Mesendoderm (in vitro differentiated cells): ENCODE measurements at regions not wholly inside any gene's neighbourhood (a gene's known extent, or its start where the extent isn't known, plus 50 kb on each side); places are given as distances from the start of the nearest gene placed in this dataset.

ENCODE experiments used
- DNase-seq: peaks from one replicate; pipeline ENCODE4 v3.0.0; 2013
- H2AK5ac ChIP-seq: 2 replicates; pipeline ENCODE4 v1.6.1; 2013; ENCODE audit warnings: low read length, inconsistent platforms
- H2BK120ac ChIP-seq: 2 replicates; pipeline ENCODE4 v1.6.1; 2013; ENCODE audit warnings: low read depth, mild to moderate bottlenecking, low read length, moderate library complexity, mixed read lengths
- H2BK15ac ChIP-seq: replicated peaks from 2 replicates; pipeline ENCODE4 v1.6.1; 2013; ENCODE audit warnings: low read depth, mild to moderate bottlenecking, moderate library complexity
- H2BK5ac ChIP-seq: 2 replicates; pipeline ENCODE4 v1.6.1; 2013; ENCODE audit warnings: low read length, inconsistent platforms
- H3K18ac ChIP-seq: 2 replicates; pipeline ENCODE4 v1.6.1; 2013; ENCODE audit warnings: mild to moderate bottlenecking, low read length, mixed read lengths
- H3K23ac ChIP-seq: one replicate; pipeline ENCODE4 v1.6.1; 2013; ENCODE audit warnings: low read length
- H3K27ac ChIP-seq: 2 replicates; pipeline ENCODE4 v1.5.1; 2013; ENCODE audit warnings: low read depth, mild to moderate bottlenecking, inconsistent platforms, low read length, moderate library complexity
- H3K27me3 ChIP-seq: 2 replicates; pipeline ENCODE4 v1.6.1; 2013; ENCODE audit warnings: low read length, control low read depth, mild to moderate bottlenecking, inconsistent platforms; ENCODE audit not compliant: insufficient read depth, poor library complexity
- H3K36me3 ChIP-seq: 2 replicates; pipeline ENCODE4 v1.6.1; 2013; ENCODE audit warnings: low read length, inconsistent platforms; ENCODE audit not compliant: control insufficient read depth, insufficient read depth
- H3K4ac ChIP-seq: one replicate; pipeline ENCODE4 v1.6.1; 2013; ENCODE audit warnings: low read depth, mild to moderate bottlenecking, low read length, moderate library complexity
- H3K4me1 ChIP-seq: 2 replicates; pipeline ENCODE4 v1.6.1; 2013; ENCODE audit warnings: low read depth, low read length, inconsistent platforms; ENCODE audit not compliant: control insufficient read depth
- H3K4me2 ChIP-seq: 2 replicates; pipeline ENCODE4 v1.6.1; 2013; ENCODE audit warnings: low read length
- H3K4me3 ChIP-seq: 2 replicates; pipeline ENCODE4 v1.5.1; 2013; ENCODE audit warnings: mild to moderate bottlenecking, low read length
- H3K56ac ChIP-seq: one replicate; pipeline ENCODE4 v1.6.1; 2013; ENCODE audit warnings: low read length
- H3K79me1 ChIP-seq: 2 replicates; pipeline ENCODE4 v1.6.1; 2013; ENCODE audit warnings: low read length, inconsistent platforms
- H3K79me2 ChIP-seq: 2 replicates; pipeline ENCODE4 v1.6.1; 2013; ENCODE audit warnings: mild to moderate bottlenecking, low read length; ENCODE audit not compliant: control insufficient read depth, insufficient read depth
- H3K9ac ChIP-seq: 2 replicates; pipeline ENCODE4 v1.6.1; 2013; ENCODE audit warnings: low read length, inconsistent platforms
- H4K5ac ChIP-seq: one replicate; pipeline ENCODE4 v1.6.1; 2013; ENCODE audit warnings: low read length
- H4K8ac ChIP-seq: one replicate; pipeline ENCODE4 v1.6.1; 2013; ENCODE audit warnings: low read depth, mild to moderate bottlenecking, control low read depth, low read length, moderate library complexity
- WGBS: extraction: QIAGEN DNeasy Blood & Tissue Kit; methylation state at CpG from one replicate; pipeline ENCODE4 v1.1.7; 2013; ENCODE audit warnings: low lambda C conversion rate, missing lambda C conversion rate; ENCODE audit not compliant: insufficient coverage; ENCODE audit errors: extremely low coverage; 5-methylcytosine and 5-hydroxymethylcytosine counted together

GRCh38 chr7:116148626-116149025, 61.7 kb upstream of the TES start:
- Histone ChIP-seq H2BK120ac (no peak overlapping the region), H3K27me3 (no peaks in the 10 kb centered on the region), H4K5ac (no peak overlapping the region), H3K4ac (no peak overlapping the region), H3K4me1 (no peaks in the 10 kb centered on the region), H3K56ac (no peak overlapping the region), H3K4me2 (no peak overlapping the region), H3K27ac (no peak overlapping the region), H3K79me2 (no peaks in the 10 kb centered on the region), H3K79me1 (no peaks in the 10 kb centered on the region), H4K8ac (no peak overlapping the region), H3K9ac (no peak overlapping the region), H2BK5ac (no peak overlapping the region), H3K36me3 (no peaks in the 10 kb centered on the region), H3K4me3 (no peak overlapping the region), H3K18ac (no peak overlapping the region), H2BK15ac (no peak overlapping the region), H2AK5ac (no peak overlapping the region), H3K23ac (no peak overlapping the region)
- no CpG with 5 or more reads among the region's 8 CpGs for WGBS
- DNase-seq: peak; percentile 29

GRCh38 chr7:116150588-116150987, 59.8 kb upstream of the TES start:
- no peak overlapping the region for H3K4me2 ChIP-seq
- no peak overlapping the region for H2AK5ac ChIP-seq
- no peak overlapping the region for H4K5ac ChIP-seq
- H3K23ac ChIP-seq: no peak overlapping the region
- no peaks in the 10 kb centered on the region for H3K27me3 ChIP-seq
- H4K8ac ChIP-seq: no peak overlapping the region
- no peaks in the 10 kb centered on the region for H3K79me2 ChIP-seq
- H2BK5ac ChIP-seq: no peak overlapping the region
- no peaks in the 10 kb centered on the region for H3K4me1 ChIP-seq
- no peak overlapping the region for H3K18ac ChIP-seq
- no peak overlapping the region for H3K27ac ChIP-seq
- no peaks in the 10 kb centered on the region for H3K36me3 ChIP-seq
- WGBS: no CpG with 5 or more reads among the region's 1 CpG
- H2BK120ac ChIP-seq: no peak overlapping the region
- H3K9ac ChIP-seq: no peak overlapping the region
- H2BK15ac ChIP-seq: no peak overlapping the region
- H3K4ac ChIP-seq: no peak overlapping the region
- DNase-seq: no peak
- H3K4me3 ChIP-seq: no peak overlapping the region
- no peak overlapping the region for H3K56ac ChIP-seq
- H3K79me1 ChIP-seq: no peaks in the 10 kb centered on the region

GRCh38 chr7:116152276-116152675, 58.1 kb upstream of the TES start:
- no peak overlapping the region for H3K56ac ChIP-seq
- WGBS: no CpG with 5 or more reads among the region's 2 CpGs

DNA sequence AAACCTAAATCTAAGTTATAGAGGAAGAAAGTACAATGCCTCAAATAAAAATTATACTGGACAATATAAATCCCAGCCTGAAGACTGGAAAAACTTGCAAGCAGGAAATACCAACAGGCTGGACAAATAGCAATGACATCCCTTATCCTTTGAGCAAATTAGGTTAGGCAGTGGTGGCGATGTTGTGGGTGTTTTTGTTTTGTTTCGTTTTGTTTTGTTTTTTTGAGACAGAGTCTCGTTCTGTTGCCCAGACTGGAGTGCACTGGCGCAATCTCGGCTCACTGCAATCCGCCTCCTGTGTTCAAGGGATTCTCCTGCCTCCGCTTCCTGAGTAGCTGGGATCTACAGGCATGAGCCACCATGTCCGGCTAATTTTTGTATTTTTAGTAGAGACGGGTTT, 57.3 kb upstream of the TES start:
- no peak overlapping the region for H3K4ac ChIP-seq
- H3K56ac ChIP-seq: no peak overlapping the region
- no peak for DNase-seq
- no peak overlapping the region for H3K27ac ChIP-seq
- H4K8ac ChIP-seq: peak overlapping the region; percentile 28
- H3K27me3 ChIP-seq: no peaks in the 10 kb centered on the region
- no peaks in the 10 kb centered on the region for H3K4me1 ChIP-seq
- H3K18ac ChIP-seq: no peak overlapping the region
- no peak overlapping the region for H2BK120ac ChIP-seq
- H3K4me3 ChIP-seq: no peak overlapping the region
- no peak overlapping the region for H2BK15ac ChIP-seq
- no peaks in the 10 kb centered on the region for H3K79me2 ChIP-seq
- H2BK5ac ChIP-seq: no peak overlapping the region
- no peak overlapping the region for H4K5ac ChIP-seq
- no peak overlapping the region for H2AK5ac ChIP-seq
- H3K9ac ChIP-seq: no peak overlapping the region
- H3K4me2 ChIP-seq: no peak overlapping the region
- no peak overlapping the region for H3K23ac ChIP-seq
- no peaks in the 10 kb centered on the region for H3K36me3 ChIP-seq
- H3K79me1 ChIP-seq: no peaks in the 10 kb centered on the region
- no CpG with 5 or more reads among the region's 9 CpGs for WGBS

More at GRCh38 chr7:116152276-116152675, 58.1 kb upstream of the TES start:
- H3K4ac ChIP-seq: no peak overlapping the region
- H4K5ac ChIP-seq: no peak overlapping the region
- no peak overlapping the region for H2BK5ac ChIP-seq
- no peak overlapping the region for H2BK15ac ChIP-seq
- H4K8ac ChIP-seq: no peak overlapping the region
- no peak overlapping the region for H2BK120ac ChIP-seq
- H3K79me2 ChIP-seq: no peaks in the 10 kb centered on the region
- H3K27ac ChIP-seq: no peak overlapping the region
- no peak overlapping the region for H3K4me2 ChIP-seq
- H3K36me3 ChIP-seq: no peaks in the 10 kb centered on the region
- no peak overlapping the region for H3K18ac ChIP-seq
- H3K27me3 ChIP-seq: no peaks in the 10 kb centered on the region
- no peak overlapping the region for H2AK5ac ChIP-seq
- H3K79me1 ChIP-seq: no peaks in the 10 kb centered on the region
- H3K9ac ChIP-seq: no peak overlapping the region
- no peak overlapping the region for H3K23ac ChIP-seq
- peak; percentile 18 for DNase-seq
- no peak overlapping the region for H3K4me3 ChIP-seq
- H3K4me1 ChIP-seq: no peaks in the 10 kb centered on the region

DNA sequence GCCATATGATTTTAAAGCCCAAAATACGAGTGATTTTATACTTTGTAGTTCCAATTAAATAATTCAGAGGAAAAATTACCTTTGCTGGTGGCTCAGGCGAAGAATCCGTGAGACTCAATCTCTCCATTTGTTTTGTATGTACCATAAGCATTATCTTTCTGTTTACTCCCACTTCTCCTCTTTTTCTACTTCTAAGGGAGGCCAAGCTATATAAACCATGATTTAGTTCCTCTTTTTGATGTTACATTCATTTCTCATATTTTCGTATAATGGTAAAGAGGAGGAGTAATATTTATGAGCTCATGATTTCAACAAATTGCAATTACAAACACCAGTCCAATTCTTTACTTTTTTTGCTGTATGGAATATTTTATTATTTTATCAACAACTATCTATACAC, 50.6 kb upstream of the TES start:
- no peak overlapping the region for H2BK120ac ChIP-seq
- no CpG with 5 or more reads among the region's 4 CpGs for WGBS
- H4K5ac ChIP-seq: no peak overlapping the region
- no peak overlapping the region for H3K4me2 ChIP-seq
- H3K4me1 ChIP-seq: no peaks in the 10 kb centered on the region
- H3K56ac ChIP-seq: no peak overlapping the region
- no peak overlapping the region for H3K4me3 ChIP-seq
- H3K18ac ChIP-seq: no peak overlapping the region
- no peaks in the 10 kb centered on the region for H3K79me1 ChIP-seq
- no peak overlapping the region for H3K4ac ChIP-seq
- no peak overlapping the region for H3K9ac ChIP-seq
- no peaks in the 10 kb centered on the region for H3K27me3 ChIP-seq
- H4K8ac ChIP-seq: no peak overlapping the region
- no peak overlapping the region for H2BK15ac ChIP-seq
- H2AK5ac ChIP-seq: no peak overlapping the region
- H2BK5ac ChIP-seq: no peak overlapping the region
- no peak for DNase-seq
- no peaks in the 10 kb centered on the region for H3K79me2 ChIP-seq
- no peaks in the 10 kb centered on the region for H3K36me3 ChIP-seq
- H3K27ac ChIP-seq: no peak overlapping the region
- no peak overlapping the region for H3K23ac ChIP-seq
